Keratinocyte (primary cell): ENCODE measurements at regions not wholly inside any gene's neighbourhood (a gene's known extent, or its start where the extent isn't known, plus 50 kb on each side); places are given as distances from the start of the nearest gene placed in this dataset.

Experiments used
- DNase-seq: peaks from one replicate; pipeline ENCODE4 v3.0.0-alpha.2; 2011; ENCODE audit warnings: low read depth, missing footprints, low spot score
- FAIRE-seq: peaks from 2 replicates; lab custom pipeline; 2011; peaks lifted over from hg19 to GRCh38; lab: Jason Lieb, UNC
- H2AFZ ChIP-seq: 2 replicates; pipeline ENCODE4 v1.6.0; 2012; ENCODE audit warnings: low read length, control low read depth, inconsistent platforms; ENCODE audit not compliant: control insufficient read depth
- H3K27ac ChIP-seq: 2 replicates; pipeline ENCODE4 v1.5.1; 2011; ENCODE audit warnings: low read length; ENCODE audit not compliant: control insufficient read depth, insufficient read depth
- H3K27me3 ChIP-seq: 3 replicates; pipeline ENCODE4 v1.6.0; 2011; ENCODE audit warnings: low read length; ENCODE audit not compliant: control insufficient read depth, insufficient read depth; ENCODE audit errors: extremely low read depth
- H3K36me3 ChIP-seq, 2 experiments: 2 replicates in 1 of 2; 3 replicates in 1 of 2; pipeline ENCODE4 v1.5.1; 2011; ENCODE audit warnings: low read length in 2 of 2, mild to moderate bottlenecking in 1 of 2; ENCODE audit not compliant: control insufficient read depth in 2 of 2, insufficient read depth in 2 of 2; ENCODE audit errors: extremely low read depth in 1 of 2
- H3K4me1 ChIP-seq: 3 replicates; pipeline ENCODE4 v1.5.1; 2011; ENCODE audit warnings: low read length; ENCODE audit not compliant: control insufficient read depth, insufficient read depth; ENCODE audit errors: extremely low read depth
- H3K4me2 ChIP-seq: 3 replicates; pipeline ENCODE4 v1.6.0; 2011; ENCODE audit warnings: low read depth, low read length; ENCODE audit not compliant: control insufficient read depth, insufficient read depth; ENCODE audit errors: extremely low read depth
- H3K4me3 ChIP-seq, 3 experiments: fragments of 200-600 bp in 1 of 3; sonication (generic) in 1 of 3; 2 replicates in 2 of 3; 3 replicates in 1 of 3; pipeline ENCODE4 v1.5.1; 2011 to 2016; ENCODE audit warnings: low read length in 3 of 3, mild to moderate bottlenecking in 3 of 3, control low read depth in 2 of 3, inconsistent platforms in 1 of 3, low read depth in 1 of 3, mixed read lengths in 1 of 3, mixed run types in 1 of 3, moderate library complexity in 1 of 3; ENCODE audit not compliant: control insufficient read depth in 2 of 3, insufficient read depth in 2 of 3; ENCODE audit errors: extremely low read depth in 1 of 3
- H3K79me2 ChIP-seq: 2 replicates; pipeline ENCODE4 v1.6.0; 2012; ENCODE audit warnings: low read length; ENCODE audit not compliant: control insufficient read depth, insufficient read depth
- H3K9ac ChIP-seq: 3 replicates; pipeline ENCODE4 v1.6.0; 2011; ENCODE audit warnings: low read length; ENCODE audit not compliant: control insufficient read depth, insufficient read depth; ENCODE audit errors: extremely low read depth
- H3K9me1 ChIP-seq: 3 replicates; pipeline ENCODE4 v1.6.0; 2011; ENCODE audit warnings: low read length; ENCODE audit not compliant: control insufficient read depth, insufficient read depth; ENCODE audit errors: extremely low read depth
- H3K9me3 ChIP-seq: 2 replicates; pipeline ENCODE4 v1.5.1; 2012; ENCODE audit warnings: low read depth, low read length; ENCODE audit not compliant: control insufficient read depth
- H4K20me1 ChIP-seq: 3 replicates; pipeline ENCODE4 v1.6.0; 2011; ENCODE audit warnings: low read length; ENCODE audit not compliant: control insufficient read depth, insufficient read depth; ENCODE audit errors: extremely low read depth
- CTCF ChIP-seq, 3 experiments: IDR thresholded peaks in 1 of 3; conservative IDR thresholded peaks in 1 of 3; optimal IDR thresholded peaks in 1 of 3; 2 replicates in 2 of 3; 3 replicates in 1 of 3; pipeline versions ENCODE3 to v1.5.1; 2011; ENCODE audit warnings: low read length in 3 of 3, mild to moderate bottlenecking in 3 of 3, moderate library complexity in 2 of 3, control low read depth in 1 of 3, inconsistent platforms in 1 of 3; ENCODE audit not compliant: insufficient read depth in 2 of 3; ENCODE audit errors: extremely low read depth in 1 of 3
- EZH2 ChIP-seq: IDR thresholded peaks from one replicate; pipeline ENCODE4 v1.6.1; 2012; ENCODE audit warnings: inconsistent platforms, mild to moderate bottlenecking, low read length, moderate library complexity
- dilution Hi-C: fragments of 300-500 bp; cut with MboI; formaldehyde crosslinking; loops from one replicate; pipeline ENCODE4 v1.7.0; 2020; ENCODE audit warnings: low sequenced_read_pairs; ENCODE audit not compliant: extremely low pct_ligation_motif_present

DNA sequence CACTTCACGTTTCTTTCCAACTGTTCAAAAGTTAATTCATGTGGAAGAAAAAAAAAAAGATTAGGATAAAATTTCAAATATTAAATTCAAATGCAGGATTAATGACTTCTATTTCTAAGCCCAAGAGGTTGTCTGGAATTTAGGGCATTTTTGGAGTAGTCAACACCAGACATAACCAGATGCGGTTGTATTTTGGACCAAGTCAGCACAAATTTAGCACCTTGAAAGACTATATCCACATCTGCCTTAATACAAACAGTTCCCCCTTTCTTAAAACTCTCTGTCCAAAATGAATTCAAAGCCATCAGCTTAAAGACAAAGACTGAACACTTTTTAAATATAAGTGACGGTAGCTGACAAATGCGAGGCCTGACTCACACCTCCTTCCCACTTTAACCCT is 282.9 kb downstream of the C16orf95 start:
- H3K4me2 ChIP-seq, result no peak overlapping the region
- no peak overlapping the region for H2AFZ ChIP-seq
- no peak for FAIRE-seq

DNA sequence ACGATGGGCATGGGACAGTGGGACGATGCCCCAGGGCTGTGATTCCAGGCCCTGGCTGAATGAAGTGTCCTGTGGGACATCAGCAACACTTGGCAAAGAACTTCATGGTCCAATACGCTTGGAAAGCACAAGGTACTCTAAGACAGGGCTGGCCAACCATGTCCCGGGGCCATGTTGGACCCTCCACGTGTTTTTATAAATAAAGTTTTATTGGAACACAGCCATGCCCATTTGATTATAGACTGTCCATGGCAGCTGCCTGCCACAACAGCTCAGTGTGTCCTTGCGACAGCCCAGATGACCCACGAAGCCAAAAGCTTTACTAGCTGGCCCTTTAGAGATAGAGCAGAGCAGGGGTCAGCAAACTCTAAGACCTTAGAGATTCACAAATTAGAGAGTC is 282.1 kb downstream of the C16orf95 start:
- Histone ChIP-seq H3K4me1 (no peaks in the 10 kb centered on the region), H3K4me3 (no peak overlapping the region), H3K4me2 (no peak overlapping the region), H3K36me3 (no peaks in the 10 kb centered on the region), H3K27me3 (no peaks in the 10 kb centered on the region), H3K9me1 (no peaks in the 10 kb centered on the region), H3K9me3 (no peaks in the 10 kb centered on the region), H3K27ac (no peak overlapping the region), H4K20me1 (no peaks in the 10 kb centered on the region), H3K79me2 (no peaks in the 10 kb centered on the region), H3K9ac (no peak overlapping the region), H2AFZ (no peak overlapping the region)
- FAIRE-seq (no peak), DNase-seq (no peak)
- dilution Hi-C loops, result no loop called here
- no peak for TF ChIP-seq CTCF (optimal IDR thresholded peaks at IDR 0.05 in 1 of 3, IDR thresholded peaks at IDR 0.05 in 1 of 3, conservative IDR thresholded peaks at IDR 0.05 in 1 of 3; ENCODE audit: extremely low read depth in 1 of 3, insufficient read depth in 2 of 3, low read length in 3 of 3)
- no peak for TF ChIP-seq EZH2

More for the DNA sequence above, 282.9 kb downstream of the C16orf95 start:
- Histone ChIP-seq H3K36me3 (no peaks in the 10 kb centered on the region), H3K4me3 (no peak overlapping the region), H3K27ac (no peak overlapping the region), H4K20me1 (no peaks in the 10 kb centered on the region), H3K27me3 (no peaks in the 10 kb centered on the region), H3K9ac (no peak overlapping the region), H3K4me1 (no peaks in the 10 kb centered on the region), H3K9me3 (no peaks in the 10 kb centered on the region), H3K9me1 (no peaks in the 10 kb centered on the region), H3K79me2 (no peaks in the 10 kb centered on the region)
- no peak for TF ChIP-seq EZH2
- TF ChIP-seq CTCF (optimal IDR thresholded peaks at IDR 0.05 in 1 of 3, IDR thresholded peaks at IDR 0.05 in 1 of 3, conservative IDR thresholded peaks at IDR 0.05 in 1 of 3; ENCODE audit: extremely low read depth in 1 of 3, insufficient read depth in 2 of 3, low read length in 3 of 3), result no peak
- no peak for DNase-seq
- dilution Hi-C loops, result no loop called here
